Heart left ventricle (tissue), 16 donors: ENCODE measurements at regions not wholly inside any gene's neighbourhood (a gene's known extent, or its start where the extent isn't known, plus 50 kb on each side); places are given as distances from the start of the nearest gene placed in this dataset.

Experiments
- ATAC-seq, 4 donors: fragments of 200-7000 bp; cut with Tn5 transposase; one replicate each; pipeline ENCODE4 v1.9.1; 2020 to 2022; ENCODE audit warnings: moderate library complexity in 4 of 4, mild to moderate bottlenecking in 3 of 4, moderate number of reproducible peaks in 1 of 4
- DNase-seq, 5 donors: peaks; one replicate each; pipeline ENCODE4 v3.0.0-alpha.2; 2020
- H3K27ac ChIP-seq, 12 donors: fragments of 200-600 bp; sonication (generic) in 4 of 12; one replicate each; pipeline versions ENCODE4 v1.5.0 to v1.8.0; 2016 to 2022; ENCODE audit warnings: mild to moderate bottlenecking in 2 of 12
- H3K27me3 ChIP-seq, 9 donors: fragments of 200-600 bp; sonication (generic) in 2 of 9; one replicate each; pipeline versions ENCODE4 v1.5.1 to v1.8.0; 2016 to 2022; ENCODE audit warnings: mild to moderate bottlenecking in 3 of 9
- H3K36me3 ChIP-seq, 9 donors: fragments of 200-600 bp; sonication (generic) in 2 of 9; one replicate each; pipeline versions ENCODE4 v1.5.0 to v1.8.0; 2018 to 2022; ENCODE audit warnings: mild to moderate bottlenecking in 2 of 9
- H3K4me1 ChIP-seq, 12 donors: fragments of 200-600 bp; sonication (generic) in 4 of 12; one replicate each; pipeline versions ENCODE4 v1.5.0 to v1.8.0; 2016 to 2022; ENCODE audit warnings: mild to moderate bottlenecking in 3 of 12
- H3K4me3 ChIP-seq, 12 donors: fragments of 200-600 bp; sonication (generic) in 4 of 12; one replicate each; pipeline versions ENCODE4 v1.5.0 to v1.8.0; 2017 to 2022; ENCODE audit warnings: mild to moderate bottlenecking in 9 of 12, moderate library complexity in 4 of 12
- H3K9me3 ChIP-seq, 12 donors: fragments of 200-600 bp; sonication (generic) in 4 of 12; one replicate each; pipeline versions ENCODE4 v1.5.0 to v1.8.0; 2016 to 2022; ENCODE audit warnings: mild to moderate bottlenecking in 1 of 12
- CTCF ChIP-seq, 12 donors: fragments of 200-600 bp; sonication (generic) in 4 of 12; IDR thresholded peaks; one replicate each; pipeline versions ENCODE4 v1.5.0 to v1.8.0; 2018 to 2022; ENCODE audit warnings: antibody characterized with exemption in 12 of 12, mild to moderate bottlenecking in 5 of 12
- POLR2A ChIP-seq, 2 donors: fragments of 450-650 bp; IDR thresholded peaks; one replicate each; pipeline ENCODE4 v1.6.1; 2017; ENCODE audit warnings: antibody characterized with exemption in 2 of 2, mild to moderate bottlenecking in 2 of 2, moderate library complexity in 2 of 2
- WGBS, 4 donors: extraction: QIAGEN DNeasy Blood & Tissue Kit in 2 of 4; methylation state at CpG; one replicate each; pipeline versions ENCODE4 v1.1.5 to v1.1.7; 2013 to 2018; 5-methylcytosine and 5-hydroxymethylcytosine counted together
- intact Hi-C, 10 donors: fragments of 100-400 bp; cut with DNase I; formaldehyde crosslinking; loops; one replicate each; pipeline versions ENCODE4 v1.11.1 to v1.14.2; 2022
- donor health status: ischemic (EF 13 %, LVEDD 7.1; RV severe dilation, severe dysfunction).
- donor health status: healthy with polysubstance abuse.
- donor health status: DM: no; HTN: yes; CAD: no.
- donor health status: DM: no; HTN: no; CAD: no.
- donor health status: ischemic (EF 25% LVEDD 6.9; RV normal size, moderate dysfunction).
- donor health status: ischemic (EF 25% LVEDD 5.7; RV mildly dilated, moderate dysfunction).
- donor health status: healthy.
- donor health status: DM: yes; HTN: yes; CAD: no.
- donor health status: ischemic (EF 35%, LVEDD 5.7; RV mildly dilated, moderate dysfunction).
- donor health status: nonischemic (EF 11% LVEDD 7.7; RV severe dilation, severe dysfunction).
- donor health status: DM: yes; HTN: yes; CAD: no.
- donor health status: PGD.
- donor health status: ischemic (EF 29% LVEDD 5.4; RV normal size, mild dysfunction).
- donor health status: nonischemic (EF 23%, LVEDD 6.1; RV moderate dilation, normal function).

DNA sequence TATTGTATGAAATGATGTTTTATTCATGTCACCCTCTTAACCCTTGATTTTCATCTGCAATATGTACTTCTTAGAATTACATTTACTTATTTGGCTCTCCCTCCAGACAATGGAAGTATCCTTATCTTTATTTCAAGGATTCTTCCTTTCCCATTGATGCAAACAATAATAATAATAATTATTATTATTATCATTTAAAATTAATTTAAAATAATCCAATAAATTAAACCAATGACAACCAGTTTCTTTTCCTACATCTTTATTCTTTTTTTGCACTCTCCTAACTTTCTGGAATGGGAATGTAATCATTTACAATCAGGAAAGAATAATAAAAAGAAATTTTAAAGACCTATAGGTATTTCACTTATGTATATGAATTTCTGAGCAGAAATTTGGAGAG is 504.4 kb downstream of the INHBA start:
- DNase-seq: no peak
- TF ChIP-seq CTCF (IDR thresholded peaks at IDR 0.05): no peak
- TF ChIP-seq POLR2A (IDR thresholded peaks at IDR 0.05): no peak
- no peaks in the 10 kb centered on the region for H3K9me3 ChIP-seq
- intact Hi-C loops: no loop called here
- ATAC-seq: no peak
- H3K36me3 ChIP-seq: no peaks in the 10 kb centered on the region
- H3K4me3 ChIP-seq: no peak overlapping the region
- H3K27me3 ChIP-seq: no peaks in the 10 kb centered on the region
- no peaks in the 10 kb centered on the region for H3K4me1 ChIP-seq
- no peak overlapping the region for H3K27ac ChIP-seq

GRCh38 chr7:41197769-41198168 is 505.1 kb downstream of the INHBA start:
- no peaks in the 10 kb centered on the region for H3K4me1 ChIP-seq
- no peak overlapping the region for H3K27ac ChIP-seq
- intact Hi-C loops: no loop called here
- TF ChIP-seq CTCF (IDR thresholded peaks at IDR 0.05): no peak
- no peak for TF ChIP-seq POLR2A (IDR thresholded peaks at IDR 0.05)
- H3K4me3 ChIP-seq: no peak overlapping the region
- ATAC-seq (no peak), DNase-seq (no peak)
- 54 to 67% (median 59%) methylated on average over 2 of the region's 2 CpGs for WGBS, 4 donors
- H3K27me3 ChIP-seq: no peaks in the 10 kb centered on the region
- H3K9me3 ChIP-seq: no peaks in the 10 kb centered on the region
- H3K36me3 ChIP-seq: no peaks in the 10 kb centered on the region

DNA sequence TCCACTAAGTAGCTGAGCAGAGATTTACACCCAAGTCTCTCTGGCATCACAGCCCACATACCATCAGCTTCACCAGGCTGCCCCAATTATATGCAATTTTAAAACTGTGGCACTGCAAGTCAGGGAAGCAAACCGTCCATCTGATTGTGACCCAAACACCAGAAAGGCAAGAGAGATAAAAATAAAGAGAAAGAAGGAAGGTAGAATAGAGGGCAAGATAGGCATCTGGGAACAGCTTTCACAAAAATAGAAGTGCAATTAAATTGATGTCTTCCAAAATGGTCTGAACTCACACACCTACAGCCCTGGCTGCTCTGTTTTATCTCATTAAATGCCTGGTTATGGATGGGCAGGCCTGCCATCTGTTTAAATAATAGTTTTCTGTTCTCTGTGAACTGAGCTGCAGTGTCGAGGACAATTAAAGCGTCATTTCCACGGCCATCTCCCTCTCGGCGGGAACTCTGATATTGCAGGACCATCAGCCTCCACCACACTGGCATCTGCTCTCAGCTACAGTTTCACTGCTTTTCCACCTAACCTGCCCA is 509.1 kb downstream of the INHBA start:
- 88 to 90% (median 89%) methylated on average over 6 of the region's 6 CpGs for WGBS, 4 donors

DNA sequence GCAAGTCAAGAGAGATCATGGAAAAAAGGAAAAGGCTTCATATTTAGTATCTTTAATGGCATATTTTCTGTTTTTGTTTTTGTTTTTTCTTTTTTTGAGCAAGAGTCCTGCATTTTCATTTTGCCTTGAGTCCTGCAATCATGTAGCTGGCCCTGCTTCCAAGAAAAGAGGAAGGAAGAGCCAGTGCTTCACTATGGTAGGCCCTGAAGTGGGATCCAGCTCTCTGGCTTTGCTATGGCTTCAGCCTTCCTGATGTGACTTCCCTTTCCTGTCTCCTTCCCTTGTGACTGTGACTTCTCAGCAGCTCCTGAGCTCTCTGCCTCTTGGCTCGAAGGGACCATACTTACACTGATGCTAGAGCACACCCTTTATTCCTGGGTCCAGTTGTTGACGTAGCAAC is 512.3 kb downstream of the INHBA start:
- Histone ChIP-seq H3K4me1 (no peaks in the 10 kb centered on the region), H3K4me3 (no peak overlapping the region), H3K36me3 (no peaks in the 10 kb centered on the region), H3K27me3 (no peaks in the 10 kb centered on the region), H3K9me3 (no peaks in the 10 kb centered on the region), H3K27ac (no peak overlapping the region)
- no peak for ATAC-seq
- DNase-seq: no peak
- intact Hi-C loops: no loop called here
- TF ChIP-seq CTCF (IDR thresholded peaks at IDR 0.05) (no peak), POLR2A (IDR thresholded peaks at IDR 0.05) (no peak)
- 43 to 55% (median 47%) methylated on average over 2 of the region's 2 CpGs for WGBS, 4 donors

More for the DNA sequence above, 509.1 kb downstream of the INHBA start:
- H3K4me3 ChIP-seq: no peak overlapping the region
- no peaks in the 10 kb centered on the region for H3K27me3 ChIP-seq
- no peak for TF ChIP-seq POLR2A (IDR thresholded peaks at IDR 0.05)
- no peak for TF ChIP-seq CTCF (IDR thresholded peaks at IDR 0.05)
- DNase-seq (no peak), ATAC-seq (no peak)
- H3K4me1 ChIP-seq: no peaks in the 10 kb centered on the region
- H3K36me3 ChIP-seq: no peaks in the 10 kb centered on the region
- intact Hi-C loops: no loop called here
- H3K9me3 ChIP-seq: no peaks in the 10 kb centered on the region
- no peak overlapping the region for H3K27ac ChIP-seq
